NCI-H774 (cell line): ENCODE measurements at regions not wholly inside any gene's neighbourhood (a gene's known extent, or its start where the extent isn't known, plus 50 kb on each side); places are given as distances from the start of the nearest gene placed in this dataset.

Experiments
- DNase-seq: peaks from one replicate; lab custom pipeline; 2025; lab: John Stamatoyannopoulos, UW

GRCh38 chr7:156156734-156157408 lies 344.6 kb upstream of the SHH start:
- DNase-seq = no peak

- DNase-seq = no peak
These were observed 343.9 kb upstream of the SHH start for GRCh38 chr7:156155988-156156733.

DNA sequence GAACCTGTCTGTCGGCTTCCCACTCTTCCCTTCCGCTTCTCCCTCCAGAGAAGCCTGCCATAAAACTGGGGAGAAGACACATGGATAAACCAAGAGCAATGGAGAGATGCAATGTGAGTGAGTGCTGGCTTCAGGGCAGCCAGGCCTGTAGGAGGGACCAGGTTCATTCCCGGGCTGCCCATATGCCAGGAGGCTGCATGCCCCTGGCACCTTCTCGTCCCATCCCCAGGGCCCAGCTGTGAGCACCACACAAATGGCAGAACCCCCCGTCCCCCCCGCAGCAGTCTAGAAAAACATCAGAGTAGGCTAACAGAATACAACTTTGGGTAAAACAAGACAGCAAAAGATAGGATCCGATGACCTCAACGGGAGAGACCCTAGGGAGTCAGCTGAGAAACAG lies 341.3 kb upstream of the SHH start:
- no peak for DNase-seq

DNA sequence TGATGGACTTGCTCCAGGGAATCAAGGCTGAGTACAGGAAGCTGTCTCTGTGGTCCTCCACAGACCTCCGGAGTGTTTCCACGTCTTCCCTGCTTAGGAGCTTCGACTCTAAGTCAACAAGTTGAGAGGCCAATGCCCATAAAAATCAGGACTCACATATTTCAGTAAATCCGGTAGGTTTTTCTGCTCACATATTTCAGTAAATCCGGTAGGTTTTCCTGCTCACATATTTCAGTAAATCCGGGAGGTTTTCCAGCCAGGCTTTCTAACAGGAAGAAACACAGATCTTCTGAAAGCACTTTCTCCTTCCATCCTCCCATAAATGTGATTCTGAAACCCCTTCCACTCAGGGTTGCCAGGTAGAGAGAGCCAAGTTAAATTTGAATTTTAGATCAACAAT lies 340.1 kb upstream of the SHH start:
- no peak for DNase-seq

DNA sequence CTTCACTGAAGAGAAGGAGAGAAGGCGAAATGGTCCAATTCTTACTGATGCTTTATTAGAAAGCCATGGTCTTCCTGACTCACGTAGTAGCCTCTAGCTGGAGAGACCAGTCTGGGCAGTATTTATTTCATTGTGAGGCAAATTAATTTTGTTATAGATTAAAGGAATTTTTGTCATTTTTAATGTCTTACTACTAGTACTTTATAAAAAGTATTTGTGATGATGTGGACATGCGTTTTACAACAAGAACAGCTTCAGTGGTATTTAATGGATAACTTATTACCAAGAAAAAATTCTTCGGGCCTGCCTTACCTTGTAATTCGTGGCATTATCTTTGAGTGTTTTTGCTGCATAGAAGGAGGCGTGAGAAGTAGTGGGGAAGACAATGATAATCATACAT lies 339.4 kb upstream of the SHH start:
- no peak for DNase-seq

DNA sequence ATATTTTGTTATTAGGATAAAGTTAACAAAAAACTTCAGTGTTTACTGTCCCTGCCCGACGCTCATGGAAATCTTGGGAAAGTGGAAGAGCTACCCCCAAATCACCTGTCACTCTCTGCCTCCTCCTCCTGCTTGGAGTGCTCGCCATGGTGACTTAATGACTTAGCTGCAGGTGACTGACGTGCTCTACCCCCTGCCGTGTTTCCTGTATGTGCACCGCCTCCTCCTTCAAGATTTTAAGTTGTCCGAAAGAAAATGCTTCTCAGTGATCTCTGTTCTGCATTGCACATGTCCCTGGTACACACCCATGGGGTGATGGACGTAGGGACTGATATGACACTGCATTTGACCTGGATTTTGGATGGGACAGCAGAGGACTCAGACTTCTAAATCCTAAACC lies 338.8 kb upstream of the SHH start:
- DNase-seq = no peak

- DNase-seq = no peak
These were observed 336.7 kb upstream of the SHH start for GRCh38 chr7:156148995-156149394.

- DNase-seq = no peak
These were observed 336.3 kb upstream of the SHH start for GRCh38 chr7:156148547-156148946.

GRCh38 chr7:156147756-156148504 lies 335.7 kb upstream of the SHH start:
- no peak for DNase-seq

- DNase-seq = no peak
These were observed 334.8 kb upstream of the SHH start for GRCh38 chr7:156147104-156147503.

- no peak for DNase-seq
These were observed 333.7 kb upstream of the SHH start for GRCh38 chr7:156145996-156146395.

DNA sequence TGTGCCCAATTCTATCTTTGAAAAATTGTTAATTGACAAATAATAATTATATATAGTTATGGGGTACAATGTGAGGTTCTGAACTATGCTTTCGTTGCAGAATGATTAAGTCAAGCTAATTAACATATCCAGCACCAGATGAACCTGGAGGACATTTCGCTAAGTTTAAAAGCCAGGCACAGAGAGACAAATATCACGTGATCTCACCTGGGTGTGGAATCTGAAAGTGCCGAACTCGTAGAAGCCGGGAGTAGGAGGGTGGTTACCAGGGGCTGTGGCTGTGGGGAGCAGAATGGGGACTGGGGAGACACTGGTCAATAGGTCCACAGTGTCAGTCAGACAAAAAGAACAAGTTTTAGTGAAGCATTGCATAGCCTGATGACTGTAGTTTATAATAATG lies 332.9 kb upstream of the SHH start:
- DNase-seq = no peak

DNA sequence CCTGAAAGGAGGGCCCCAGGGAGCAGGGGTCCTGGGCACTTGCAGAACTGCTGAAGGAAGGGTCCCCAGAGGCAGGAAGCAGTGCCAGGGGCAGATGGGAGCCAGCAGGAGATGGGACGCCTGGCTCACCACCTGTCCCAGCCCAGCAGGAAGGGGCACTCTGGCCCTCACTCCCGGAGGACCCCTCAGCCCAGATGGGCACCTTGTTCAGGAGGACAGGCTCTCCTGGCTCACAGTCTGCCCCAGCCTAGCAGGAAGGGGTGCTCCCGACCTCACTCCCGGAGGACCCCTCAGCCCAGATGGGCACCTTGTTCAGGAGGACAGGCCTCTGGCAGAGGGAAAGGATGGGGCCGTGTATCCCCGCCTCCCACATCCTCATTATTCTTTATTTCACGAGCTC lies 331.4 kb upstream of the SHH start:
- DNase-seq = no peak

- DNase-seq = no peak
These were observed 330.9 kb upstream of the SHH start for GRCh38 chr7:156143158-156143557.

DNA sequence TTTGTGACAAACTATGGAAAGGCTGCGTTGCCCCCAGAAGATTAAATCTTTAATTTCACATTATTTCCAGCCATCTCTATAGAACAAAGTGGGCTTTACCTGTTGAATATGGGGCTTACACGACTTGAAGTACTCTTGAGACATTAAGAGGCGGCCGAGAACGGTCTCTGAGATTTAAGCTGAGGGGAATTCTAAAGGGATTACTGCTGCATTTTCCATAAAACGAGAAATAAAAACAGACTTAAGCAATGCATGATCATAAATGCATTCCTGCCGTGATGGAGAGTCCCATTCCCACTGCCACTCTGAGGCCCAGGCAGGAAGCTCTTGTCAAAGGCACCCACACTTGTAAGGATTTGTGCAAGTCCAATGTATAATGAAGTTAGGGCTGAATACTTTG lies 329.7 kb upstream of the SHH start:
- no peak for DNase-seq

DNA sequence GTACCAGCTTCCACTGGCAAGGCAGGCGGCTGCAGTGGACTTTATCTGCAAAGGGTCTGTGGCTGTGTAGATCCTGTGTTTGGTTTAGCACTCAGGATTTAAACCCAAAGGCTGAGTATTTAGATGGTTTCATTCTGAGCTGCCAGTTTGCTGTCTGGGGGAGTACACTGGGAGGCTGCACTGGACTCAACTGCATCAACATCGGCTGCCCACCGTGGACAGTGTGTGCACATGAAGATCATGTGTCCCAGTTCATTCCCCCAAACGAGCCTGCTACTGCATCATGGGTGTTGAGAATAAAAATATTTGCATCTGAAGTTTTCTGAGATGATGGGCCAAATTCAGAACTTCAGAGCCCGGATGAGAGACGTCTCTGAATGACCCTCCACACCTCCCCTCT lies 328.6 kb upstream of the SHH start:
- DNase-seq = no peak

DNA sequence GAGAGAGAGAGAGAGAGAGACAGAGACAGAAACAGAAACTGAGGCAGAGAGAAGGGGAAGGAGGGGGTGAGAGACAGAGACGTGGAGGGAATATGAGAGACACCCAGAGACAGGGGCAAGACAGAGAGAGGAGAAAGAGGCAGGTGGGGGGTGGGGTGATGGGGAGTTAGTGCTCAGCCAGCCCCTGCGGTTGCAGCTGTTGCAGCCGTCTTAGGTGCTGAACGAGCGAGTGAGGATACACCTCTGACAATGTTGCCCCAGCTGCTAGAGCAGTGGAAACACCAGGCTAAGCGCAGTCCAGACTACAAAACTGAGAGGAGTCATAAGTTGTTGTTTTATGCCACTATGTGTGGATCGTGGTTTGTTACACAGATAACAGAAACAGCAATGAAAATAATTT lies 328.2 kb upstream of the SHH start:
- DNase-seq = no peak

GRCh38 chr7:156139633-156140032 lies 327.4 kb upstream of the SHH start:
- DNase-seq = no peak

DNA sequence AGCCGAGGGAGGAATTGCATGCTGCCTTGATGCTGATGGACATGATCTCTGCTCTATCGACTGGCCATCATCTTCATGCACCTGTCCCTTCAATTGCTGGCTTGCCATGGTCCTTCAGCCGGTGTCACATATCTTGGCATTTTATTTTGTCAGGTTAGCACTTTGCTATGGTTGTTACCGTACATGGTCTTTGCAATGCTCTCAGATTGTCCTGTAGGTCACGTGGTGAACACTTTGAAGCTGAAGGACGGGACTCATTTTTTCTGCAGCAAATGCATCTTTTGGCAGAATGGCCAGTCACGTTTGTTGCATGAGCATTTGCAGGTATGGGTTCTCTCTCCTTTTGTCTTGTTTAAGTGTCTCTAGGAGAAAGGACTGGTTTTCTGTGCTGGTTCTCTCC lies 326.8 kb upstream of the SHH start:
- DNase-seq = no peak

DNA sequence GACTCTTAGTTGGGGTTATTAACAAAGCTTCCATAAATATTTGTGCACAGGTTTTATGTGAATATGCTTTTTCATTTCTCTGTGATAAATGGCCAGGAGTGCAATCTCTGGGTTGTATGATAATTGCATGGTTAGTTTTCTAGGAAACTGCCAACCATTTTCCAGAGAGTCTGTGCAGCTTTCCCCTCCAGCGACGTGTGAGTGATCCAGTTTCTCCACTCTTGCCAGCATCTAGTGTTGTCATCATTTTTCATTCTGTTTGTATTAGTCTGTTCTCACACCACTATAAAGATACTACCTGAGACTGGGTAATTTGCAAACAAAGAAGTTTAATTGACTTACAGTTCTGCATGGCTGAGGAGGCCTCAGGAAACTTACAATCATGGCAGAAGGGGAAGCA lies 319.6 kb upstream of the SHH start:
- no peak for DNase-seq

- DNase-seq = no peak
These were observed 317.3 kb upstream of the SHH start for GRCh38 chr7:156129522-156129921.

DNA sequence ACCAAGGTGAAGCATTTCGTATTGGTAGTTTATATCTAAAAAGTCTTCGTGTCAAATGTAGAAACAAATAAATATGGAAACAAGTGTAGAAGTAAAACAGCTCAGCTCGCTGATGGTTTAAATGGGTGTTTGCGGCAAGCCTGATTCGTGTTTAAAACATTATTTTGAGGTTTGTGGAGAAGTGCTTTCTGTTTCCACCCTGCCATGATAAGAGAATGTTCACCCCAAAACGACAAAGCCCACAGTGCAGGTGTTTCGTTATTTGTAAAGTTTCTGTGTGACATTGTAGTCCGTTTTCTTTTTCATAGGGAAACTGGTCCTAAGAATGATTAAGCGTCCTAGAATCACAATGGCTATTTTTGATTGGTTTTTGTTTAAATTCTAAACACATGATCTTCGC lies 316.2 kb upstream of the SHH start:
- DNase-seq = no peak
